ENCODE measurements at regions not wholly inside any gene's neighbourhood (a gene's known extent, or its start where the extent isn't known, plus 50 kb on each side); places are given as distances from the start of the nearest gene placed in this dataset.
"Not testable (repeated sequence)": the region's sequence is repeated elsewhere in the genome, so short reads cannot be mapped to it uniquely, and the experiment has no call there.

DNA sequence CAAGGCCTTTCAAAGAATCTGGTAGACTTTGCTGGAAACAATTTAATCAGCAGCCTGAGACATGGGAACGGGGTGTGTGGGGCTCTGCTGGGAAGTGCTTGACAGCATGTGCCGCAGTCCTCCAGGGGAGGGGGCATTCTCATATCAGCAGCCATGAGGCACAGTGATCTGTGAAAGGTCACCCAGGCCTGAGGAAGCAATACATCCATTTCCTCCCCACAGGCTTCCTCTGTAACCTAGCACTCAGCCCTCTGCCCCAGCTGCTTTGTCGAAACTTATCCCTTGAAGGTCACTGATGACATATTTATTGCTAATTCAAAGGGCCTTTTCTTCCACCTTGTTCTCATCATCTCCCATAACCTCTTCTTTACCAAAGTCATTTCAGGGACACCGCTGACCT, 103.3 kb downstream of the TNFAIP3 start:
- DNase-seq: no peak

DNA sequence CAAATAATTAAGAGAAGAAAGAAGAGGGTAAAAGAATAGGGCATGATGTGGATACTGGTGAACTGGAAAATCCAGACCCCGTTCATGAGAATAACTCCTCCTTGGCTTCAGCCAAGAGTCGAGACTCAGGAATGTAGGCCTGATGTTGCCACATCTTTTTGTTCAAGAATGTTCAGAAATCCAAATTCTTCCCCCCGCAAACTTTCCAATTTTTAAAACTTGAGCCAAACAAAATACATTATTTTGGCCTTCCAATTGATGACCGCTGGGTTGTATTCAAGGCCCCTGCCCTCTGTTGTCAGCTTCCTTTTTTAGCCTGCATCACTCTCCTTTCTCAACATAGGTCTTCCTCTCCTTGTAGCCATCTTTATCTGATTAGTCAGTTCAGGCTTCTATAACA, 106.1 kb downstream of the TNFAIP3 start:
- no peak for DNase-seq

DNA sequence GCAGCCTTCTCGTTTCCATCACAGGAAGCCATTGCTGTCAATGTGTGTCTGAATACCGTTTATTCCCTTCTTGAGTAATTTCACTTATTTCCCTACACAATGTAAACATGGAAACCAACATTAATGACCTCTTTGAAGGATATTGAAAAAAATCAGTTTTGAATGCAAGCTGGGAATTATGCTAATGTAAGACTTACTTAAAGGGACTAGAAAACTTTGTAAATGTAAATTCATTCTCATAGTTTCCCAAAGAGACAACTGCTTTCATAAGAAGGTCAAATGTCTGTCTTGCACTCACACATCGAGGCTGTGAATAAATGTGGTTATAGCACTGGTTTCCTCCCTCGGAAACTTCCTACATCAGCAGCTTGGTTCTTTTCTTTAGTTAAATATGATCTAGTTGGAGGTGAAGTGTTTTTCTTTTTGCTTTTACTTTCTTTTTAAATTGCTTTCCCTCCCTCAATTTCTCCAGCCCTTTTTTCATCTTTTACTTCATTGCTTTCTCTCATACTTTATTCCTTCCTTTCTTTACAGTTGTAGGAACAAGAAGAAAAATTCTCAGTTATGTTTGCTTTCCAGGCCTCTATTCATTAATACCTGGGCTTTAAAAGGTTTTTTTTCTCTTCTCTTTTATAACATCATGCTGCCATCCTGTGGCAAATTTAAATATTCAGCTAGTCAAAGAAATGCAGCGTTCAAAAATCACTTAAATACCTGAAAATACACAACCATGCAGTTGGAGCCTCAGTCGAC, 108.3 kb downstream of the TNFAIP3 start:
- DNase-seq: peak; percentile 29

DNA sequence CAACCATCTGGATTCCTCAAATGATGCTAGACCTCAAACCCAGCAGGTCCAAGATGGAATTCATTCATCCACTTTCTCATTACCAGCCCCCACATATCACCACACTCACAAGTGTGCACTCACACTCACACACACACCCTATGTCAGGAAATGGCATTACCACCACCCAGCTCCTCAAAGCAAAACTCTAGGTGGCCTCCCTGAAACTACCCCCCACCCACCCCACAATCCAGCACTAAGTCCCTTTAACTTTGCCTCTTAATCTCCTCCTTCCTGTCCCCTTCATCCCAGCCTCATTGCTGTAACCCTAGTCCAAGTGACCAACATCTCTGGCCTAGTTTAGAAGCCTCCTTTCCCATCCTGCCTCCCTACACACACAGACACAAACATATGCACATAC, 109.4 kb downstream of the TNFAIP3 start:
- DNase-seq: no peak

GRCh38 chr6:137977206-137977605, 110.1 kb downstream of the TNFAIP3 start:
- no peak for DNase-seq

GRCh38 chr6:137977814-137978213, 110.8 kb downstream of the TNFAIP3 start:
- DNase-seq: no peak

DNA sequence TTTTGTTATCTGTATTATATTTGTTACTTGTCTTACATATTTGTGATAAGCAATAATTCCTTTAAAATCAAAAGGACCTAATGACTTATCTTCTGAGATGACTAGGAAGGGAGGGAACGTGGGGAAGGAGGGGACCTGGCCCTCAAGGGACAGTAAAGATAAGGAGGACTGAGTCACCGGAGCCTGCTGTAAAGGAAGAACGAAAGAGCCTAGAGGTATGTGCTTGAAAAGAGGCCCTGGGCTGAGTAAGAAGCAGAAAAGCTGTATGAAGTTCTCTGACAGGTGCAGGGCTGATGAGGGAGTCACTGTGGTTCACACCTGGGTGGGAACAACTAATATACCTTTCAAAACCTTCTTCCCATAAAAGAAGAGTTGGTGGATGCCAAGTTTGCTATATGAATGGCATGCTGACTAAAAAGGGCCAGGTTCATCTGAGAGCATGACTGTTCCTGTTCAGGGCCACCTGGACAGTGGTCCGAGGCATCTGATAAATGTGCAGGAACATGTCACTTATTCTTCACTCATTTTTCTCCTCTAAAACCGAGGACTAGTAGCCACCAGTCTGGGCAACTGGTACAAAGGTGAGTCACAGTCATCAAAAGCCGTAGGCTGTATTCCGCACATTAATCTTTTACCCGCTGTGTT, 111.3 kb downstream of the TNFAIP3 start:
- no peak for DNase-seq

- DNase-seq: not testable (repeated sequence)
Observed at GRCh38 chr6:137979263-137979662, 112.2 kb downstream of the TNFAIP3 start.

DNA sequence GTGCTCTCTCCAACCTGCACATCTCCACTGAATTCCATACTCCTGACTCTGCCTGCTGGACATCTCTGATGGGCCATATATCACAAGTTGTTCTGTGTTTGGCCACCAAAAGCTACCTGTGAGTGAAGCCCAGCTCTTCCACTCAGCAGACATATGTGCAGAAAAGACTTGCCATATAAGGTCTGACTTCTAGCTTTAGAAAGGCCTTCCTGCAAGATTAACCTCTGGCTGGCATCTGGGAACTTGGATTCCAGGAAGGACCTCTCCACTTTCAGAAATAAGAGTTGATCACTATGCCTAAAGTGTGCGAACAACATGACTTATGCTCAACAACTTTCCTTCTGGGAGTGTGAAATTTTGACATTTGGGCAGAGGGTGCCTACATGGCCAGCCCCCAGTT, 113.7 kb downstream of the TNFAIP3 start:
- DNase-seq: no peak

DNA sequence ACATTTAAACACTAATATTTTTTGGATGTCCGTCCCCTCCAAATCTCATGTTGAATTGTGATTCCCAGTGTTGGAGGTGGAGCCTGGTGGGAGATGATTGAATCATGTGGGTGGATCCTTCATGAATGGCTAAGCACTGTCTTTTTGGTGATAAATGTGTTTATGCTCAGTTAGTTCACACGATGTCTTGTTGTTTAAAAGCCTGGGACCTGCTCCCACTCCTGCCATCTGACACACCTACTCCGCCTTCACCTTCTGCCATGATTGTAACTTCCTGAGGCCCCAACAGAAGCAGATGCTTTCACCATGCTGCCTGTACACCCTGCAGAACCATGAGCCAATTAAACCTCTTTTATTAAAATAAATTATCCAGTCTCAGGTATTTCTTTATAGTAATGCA, 114.7 kb downstream of the TNFAIP3 start:
- DNase-seq: no peak

GRCh38 chr6:137982418-137983189, 115.5 kb downstream of the TNFAIP3 start:
- DNase-seq: peak; percentile 23

DNA sequence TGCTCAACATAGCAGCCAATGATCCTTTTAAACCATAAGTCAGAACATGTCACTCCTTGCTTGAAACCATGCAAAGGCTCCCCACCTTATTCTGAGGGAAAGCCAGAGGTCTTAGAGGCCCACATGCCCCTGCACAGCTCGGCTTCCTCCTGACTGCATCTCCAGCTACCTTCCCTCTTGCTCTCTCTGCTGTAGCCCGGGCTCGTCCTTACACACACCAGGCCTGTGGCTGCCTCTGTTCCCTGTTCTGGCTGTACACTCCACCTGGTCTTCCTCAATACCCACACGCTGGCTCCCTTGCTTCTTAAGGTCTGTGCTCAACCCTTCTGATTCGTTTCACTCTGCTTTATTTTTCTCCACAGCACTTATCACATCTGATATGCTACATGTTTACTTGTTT, 116.2 kb downstream of the TNFAIP3 start:
- no peak for DNase-seq

DNA sequence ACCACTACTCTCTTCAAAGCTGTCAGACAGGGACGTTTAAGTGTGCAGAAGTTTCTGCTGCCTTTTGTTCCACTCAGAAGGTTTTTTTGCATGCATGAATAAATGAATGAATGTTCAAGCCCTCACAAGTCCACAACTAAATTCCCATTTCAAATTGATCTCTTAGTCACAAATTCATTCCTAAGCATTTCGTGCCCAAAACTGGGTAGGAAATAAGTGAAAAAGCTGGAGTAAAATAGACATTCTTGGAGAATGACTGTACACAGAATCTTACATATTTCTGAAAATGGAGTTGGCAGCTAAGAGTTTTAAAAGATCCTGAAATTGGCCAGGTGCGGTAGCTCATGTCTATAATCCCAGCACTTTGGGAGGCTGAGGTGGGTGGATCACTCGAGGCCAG, 117.6 kb downstream of the PERP start:
- DNase-seq: no peak

GRCh38 chr6:137995371-137995770, 111.8 kb downstream of the PERP start:
- no peak for DNase-seq

DNA sequence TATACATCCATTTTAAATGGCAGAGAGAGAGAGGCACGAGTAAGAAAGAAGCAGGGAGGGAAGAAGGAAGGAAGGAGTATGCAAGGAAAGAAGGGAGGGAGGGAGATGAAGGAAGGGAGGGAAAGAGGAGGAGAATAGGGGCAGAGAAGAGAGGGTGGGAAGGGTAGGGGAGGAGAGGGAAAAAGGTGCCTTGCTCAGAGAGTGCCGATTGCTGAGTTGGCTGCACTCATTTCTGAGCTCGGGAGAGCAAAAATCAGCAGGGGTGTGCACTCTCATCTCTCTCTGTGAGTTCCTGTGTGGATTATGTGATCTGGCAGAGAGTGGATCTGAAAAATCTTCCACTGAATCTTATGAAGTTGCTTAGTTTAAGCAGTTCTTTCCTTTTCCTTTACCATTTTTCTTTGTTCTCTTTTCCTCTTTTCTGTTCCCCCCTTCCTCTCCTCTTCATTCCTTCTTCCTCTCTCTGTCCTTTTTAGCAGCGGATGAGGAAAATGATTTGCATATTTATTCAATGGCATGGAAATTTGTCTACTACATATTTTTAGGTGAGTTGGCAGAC, 108.7 kb downstream of the PERP start:
- no peak for DNase-seq

GRCh38 chr6:137999815-138000214, 107.4 kb downstream of the PERP start:
- no peak for DNase-seq

DNA sequence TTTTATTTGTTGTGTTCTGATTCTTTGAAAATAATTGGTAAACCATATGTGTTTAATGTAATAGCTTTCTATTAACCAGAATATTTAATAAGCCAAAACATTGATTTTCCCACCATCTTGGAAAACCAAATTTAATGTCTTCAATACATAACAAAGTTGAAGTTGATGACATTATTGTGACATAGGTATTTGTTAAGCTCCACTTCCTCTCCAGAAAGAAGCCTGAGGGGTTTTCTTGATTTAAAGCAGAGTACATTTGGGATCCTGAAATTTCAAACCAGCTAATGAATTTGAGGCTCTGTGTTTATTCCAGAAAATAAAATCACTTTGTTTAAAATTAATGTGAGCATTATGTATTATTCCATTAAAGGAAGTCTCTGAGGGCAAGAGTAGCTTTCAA, 106.3 kb downstream of the PERP start:
- no peak for DNase-seq

DNA sequence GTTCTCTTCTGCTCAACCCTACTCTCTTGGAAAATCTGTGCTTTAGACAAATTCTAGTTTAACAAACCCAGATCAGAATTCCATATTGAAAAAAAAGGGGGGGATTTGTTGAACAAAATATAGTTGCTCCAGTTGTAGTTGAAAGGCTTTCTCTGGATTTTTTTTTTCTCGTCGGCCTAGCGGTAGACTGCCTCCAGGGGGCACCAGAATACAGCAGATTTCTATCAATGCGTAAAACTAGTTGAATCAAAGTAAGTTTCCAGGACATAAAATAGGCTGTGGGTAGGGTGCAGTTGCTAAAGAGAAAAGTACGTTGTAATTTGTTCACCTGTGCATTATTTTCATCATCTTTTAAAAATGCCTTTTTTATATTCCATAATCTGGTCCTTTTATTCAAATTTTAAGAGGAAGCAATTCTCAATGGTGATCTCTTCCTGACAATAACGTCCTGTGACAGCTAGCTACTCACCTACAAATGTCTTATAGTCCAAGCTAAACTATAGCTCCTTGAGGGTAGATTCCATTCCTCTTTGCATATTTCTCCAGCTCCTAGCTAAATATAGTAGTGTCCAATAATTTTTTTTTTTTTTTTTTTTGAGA, 105.4 kb downstream of the PERP start:
- peak; percentile 30 for DNase-seq

DNA sequence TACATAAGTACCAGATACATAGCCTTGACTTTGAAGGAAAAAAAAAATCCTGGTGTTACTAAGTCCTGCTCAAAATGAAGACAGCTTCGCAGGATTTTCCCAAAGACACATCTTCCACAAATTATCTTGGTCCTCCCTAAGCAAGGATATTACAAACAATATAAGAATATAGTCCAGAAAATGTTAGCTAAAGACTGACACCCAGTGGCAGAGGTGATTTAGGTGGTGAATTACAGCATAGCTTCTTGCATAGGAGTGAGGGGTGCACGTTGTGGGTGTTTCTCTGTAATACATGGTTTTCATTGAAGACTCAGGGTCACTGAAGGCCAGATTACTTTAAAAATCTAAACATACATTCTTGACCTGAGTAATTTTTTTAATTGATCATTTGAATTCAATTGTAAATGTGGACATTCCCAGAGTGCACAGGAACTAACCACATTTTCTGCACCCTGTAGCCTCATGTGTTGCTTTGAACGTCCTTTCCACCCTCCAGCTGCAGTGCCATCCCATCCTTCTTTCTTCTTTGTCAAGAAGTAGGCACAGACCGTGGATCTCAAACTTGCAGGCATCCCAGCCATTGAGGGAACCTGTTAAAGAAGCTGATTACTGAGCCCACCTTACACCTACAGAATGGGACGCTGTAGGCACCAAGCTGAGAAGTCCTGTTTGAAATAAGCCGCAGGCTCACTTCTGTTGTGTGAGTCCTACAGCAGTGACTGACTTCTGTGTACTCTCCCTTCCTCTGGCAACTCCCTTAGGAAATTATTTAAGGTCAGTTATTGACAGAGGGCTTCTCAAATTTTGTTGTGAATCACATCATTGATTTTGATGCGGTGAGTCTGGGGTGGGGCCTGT, 102.6 kb downstream of the PERP start:
- DNase-seq: no peak

DNA sequence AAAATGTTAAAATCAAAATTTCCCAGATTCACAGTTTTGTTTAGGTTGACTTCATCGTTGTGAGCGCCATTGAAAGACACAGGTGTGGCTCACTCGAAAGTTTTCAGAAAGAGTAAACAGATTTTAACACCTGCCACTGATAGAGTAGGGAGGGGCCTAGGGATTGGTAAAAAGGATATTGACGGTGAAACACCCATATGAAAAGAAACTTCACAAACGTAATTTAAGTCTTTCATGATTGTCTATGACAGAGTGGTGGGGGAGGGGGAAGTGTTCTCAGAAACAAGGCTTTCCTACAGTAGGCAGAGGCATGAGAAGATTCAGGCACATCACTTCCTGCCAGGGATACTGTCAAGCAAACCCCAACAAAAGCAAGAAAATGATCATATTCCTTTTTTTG, 101.4 kb downstream of the PERP start:
- no peak for DNase-seq

DNA sequence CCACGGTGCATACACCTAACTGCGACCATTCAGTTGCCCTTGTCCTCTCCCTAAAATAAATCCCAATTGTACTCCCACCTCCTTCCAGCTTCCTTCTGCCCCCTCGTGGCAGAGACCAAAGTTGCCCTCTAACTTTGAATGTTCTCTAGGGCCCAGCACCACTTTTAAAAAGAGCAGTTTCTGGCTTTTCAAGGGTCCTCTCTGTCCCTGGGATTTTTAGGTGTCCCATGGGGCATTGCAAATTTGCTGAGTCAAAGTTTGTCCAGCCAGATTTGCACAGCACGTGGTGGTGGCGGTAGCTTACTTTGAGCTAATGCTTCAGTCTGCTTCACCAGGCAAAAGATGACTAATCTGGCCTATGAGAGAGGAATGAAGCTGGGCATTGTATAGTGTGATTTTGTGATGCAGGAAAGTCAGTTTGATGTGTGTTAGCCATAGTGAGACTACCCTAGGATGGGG, 100.2 kb downstream of the PERP start:
- DNase-seq: no peak

- no peak for DNase-seq
Observed at GRCh38 chr6:138008791-138009190, 98.4 kb downstream of the PERP start.
